ENCODE measurements at regions not wholly inside any gene's neighbourhood (a gene's known extent, or its start where the extent isn't known, plus 50 kb on each side); places are given as distances from the start of the nearest gene placed in this dataset.

- H3K36me3 Mint-ChIP-seq (ENCODE audit: low read depth) = peaks cover 9% of the 10 kb centered on the region; the same call in 2 of the 3 replicates
- H3K4me2 ChIP-seq = no peak overlapping the region
- H3K27ac Mint-ChIP-seq = no peak overlapping the region
- no peaks in the 10 kb centered on the region for H3F3A ChIP-seq (replicated peaks; ENCODE audit: low read depth)
- H3K4me1 Mint-ChIP-seq = no peaks in the 10 kb centered on the region
- ATAC-seq (no peak), DNase-seq (ENCODE audit: low spot score) (no peak)
- no peak overlapping the region for H3K27ac ChIP-seq (ENCODE audit: low read depth)
- H2AFZ ChIP-seq = no peak overlapping the region
- TF ChIP-seq ZNF462 (CRISPR knock-in tag; IDR thresholded peaks at IDR 0.05) = no peak
- no peak for TF ChIP-seq EZH2phosphoT487 (IDR thresholded peaks at IDR 0.05; ENCODE audit: unreplicated experiment)
- no peak for TF ChIP-seq JUNB (IDR thresholded peaks at IDR 0.05; ENCODE audit: unreplicated experiment)
- no peak for TF ChIP-seq ZNF331 (CRISPR knock-in tag; IDR thresholded peaks at IDR 0.05; ENCODE audit: low read depth)
- TF ChIP-seq STAT1 (IDR thresholded peaks at IDR 0.05; ENCODE audit: unreplicated experiment) = no peak
- TF ChIP-seq CREB1 (CRISPR knock-in tag; IDR thresholded peaks at IDR 0.05; ENCODE audit: low read depth) = no peak
- no peak for TF ChIP-seq CTCF (conservative IDR thresholded peaks at IDR 0.05; ENCODE audit: low read depth in 2 of 2)
- TF ChIP-seq NANOG (IDR thresholded peaks at IDR 0.05; ENCODE audit: borderline replicate concordance) = no peak
- TF ChIP-seq REST (IDR thresholded peaks at IDR 0.05; ENCODE audit: unreplicated experiment) = no peak
- TF ChIP-seq ZNF114 (CRISPR knock-in tag; IDR thresholded peaks at IDR 0.05) = no peak
- TF ChIP-seq EZH2 (IDR thresholded peaks at IDR 0.05; ENCODE audit: low read depth, unreplicated experiment) = no peak
- TF ChIP-seq ETS1 (IDR thresholded peaks at IDR 0.05) = no peak
- no peak for TF ChIP-seq POLR2AphosphoS5 (IDR thresholded peaks at IDR 0.05; ENCODE audit: low read depth)
- H3K4me3 ChIP-seq = no peak overlapping the region
- peaks cover 92% of the 10 kb centered on the region for H3K9me3 Mint-ChIP-seq
- no peaks in the 10 kb centered on the region for H4K20me1 ChIP-seq (replicated peaks; ENCODE audit: insufficient read depth)
- H3K4me1 ChIP-seq (ENCODE audit: insufficient read depth) = no peaks in the 10 kb centered on the region
- no peaks in the 10 kb centered on the region for H3K27me3 Mint-ChIP-seq (ENCODE audit: insufficient read depth, low read depth, poor library complexity)
- no peaks in the 10 kb centered on the region for H3K27me3 ChIP-seq (ENCODE audit: insufficient read depth)
- H3K79me2 ChIP-seq (replicated peaks; ENCODE audit: insufficient read depth) = no peaks in the 10 kb centered on the region
- H3K4me3 Mint-ChIP-seq = no peak overlapping the region
- no peaks in the 10 kb centered on the region for H3K9me2 ChIP-seq (ENCODE audit: insufficient read depth)
- H3K36me3 ChIP-seq (ENCODE audit: insufficient read depth) = no peaks in the 10 kb centered on the region
These were observed 312.3 kb upstream of the CNTN6 start for GRCh38 chr3:780505-780904.

Measured in GM23338 (cell line).